ENCODE measurements at regions not wholly inside any gene's neighbourhood (a gene's known extent, or its start where the extent isn't known, plus 50 kb on each side); places are given as distances from the start of the nearest gene placed in this dataset.

DNA sequence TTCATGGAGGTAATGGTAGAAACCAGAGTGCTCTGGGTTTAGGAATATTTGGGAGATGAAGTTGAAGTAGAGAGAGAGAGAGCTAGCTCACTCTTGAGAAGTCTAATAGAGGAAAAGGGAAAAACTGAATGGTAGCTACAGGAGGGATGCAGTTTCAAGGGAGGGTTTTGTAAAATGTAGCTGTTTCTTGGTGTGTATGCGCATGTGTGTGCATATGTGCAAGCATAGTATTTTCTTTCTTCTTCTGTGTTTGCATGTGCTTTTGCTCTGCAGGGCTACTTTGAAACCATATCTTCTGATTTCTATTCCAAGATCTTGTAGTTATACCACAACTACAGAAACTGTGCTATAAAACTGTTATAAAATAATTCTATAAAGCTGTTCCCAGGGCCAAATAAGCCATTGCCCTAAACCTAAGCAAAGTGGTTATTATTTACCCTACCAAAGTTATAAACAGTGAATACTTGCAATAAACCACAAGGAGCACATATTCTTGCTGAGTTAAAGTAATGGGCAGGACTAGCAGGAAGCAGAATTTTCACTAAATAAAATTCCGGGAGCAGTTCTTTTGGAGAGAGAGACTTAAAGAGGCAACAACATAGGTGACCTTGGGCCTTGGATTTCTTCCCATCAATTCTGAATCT is 145.3 kb upstream of the ZNF521 start:
- TF ChIP-seq, protein P1, sequence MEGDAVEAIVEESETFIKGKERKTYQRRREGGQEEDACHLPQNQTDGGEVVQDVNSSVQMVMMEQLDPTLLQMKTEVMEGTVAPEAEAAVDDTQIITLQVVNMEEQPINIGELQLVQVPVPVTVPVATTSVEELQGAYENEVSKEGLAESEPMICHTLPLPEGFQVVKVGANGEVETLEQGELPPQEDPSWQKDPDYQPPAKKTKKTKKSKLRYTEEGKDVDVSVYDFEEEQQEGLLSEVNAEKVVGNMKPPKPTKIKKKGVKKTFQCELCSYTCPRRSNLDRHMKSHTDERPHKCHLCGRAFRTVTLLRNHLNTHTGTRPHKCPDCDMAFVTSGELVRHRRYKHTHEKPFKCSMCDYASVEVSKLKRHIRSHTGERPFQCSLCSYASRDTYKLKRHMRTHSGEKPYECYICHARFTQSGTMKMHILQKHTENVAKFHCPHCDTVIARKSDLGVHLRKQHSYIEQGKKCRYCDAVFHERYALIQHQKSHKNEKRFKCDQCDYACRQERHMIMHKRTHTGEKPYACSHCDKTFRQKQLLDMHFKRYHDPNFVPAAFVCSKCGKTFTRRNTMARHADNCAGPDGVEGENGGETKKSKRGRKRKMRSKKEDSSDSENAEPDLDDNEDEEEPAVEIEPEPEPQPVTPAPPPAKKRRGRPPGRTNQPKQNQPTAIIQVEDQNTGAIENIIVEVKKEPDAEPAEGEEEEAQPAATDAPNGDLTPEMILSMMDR (IDR thresholded peaks at IDR 0.05; ENCODE audit: low read depth, low read length), result no peak
- TF ChIP-seq EZH2phosphoT487 (IDR thresholded peaks at IDR 0.05; ENCODE audit: low read depth), result no peak

All from OCI-LY3 (cell line).